HG03432 (cell line): ENCODE measurements at regions not wholly inside any gene's neighbourhood (a gene's known extent, or its start where the extent isn't known, plus 50 kb on each side); places are given as distances from the start of the nearest gene placed in this dataset.

ENCODE experiments used
- ATAC-seq: cut with Tn5 transposase; IDR thresholded peaks from one replicate; pipeline ENCODE4 v1.9.1; 2021; ENCODE audit warnings: mild to moderate bottlenecking, moderate library complexity; ENCODE audit not compliant: unreplicated experiment

DNA sequence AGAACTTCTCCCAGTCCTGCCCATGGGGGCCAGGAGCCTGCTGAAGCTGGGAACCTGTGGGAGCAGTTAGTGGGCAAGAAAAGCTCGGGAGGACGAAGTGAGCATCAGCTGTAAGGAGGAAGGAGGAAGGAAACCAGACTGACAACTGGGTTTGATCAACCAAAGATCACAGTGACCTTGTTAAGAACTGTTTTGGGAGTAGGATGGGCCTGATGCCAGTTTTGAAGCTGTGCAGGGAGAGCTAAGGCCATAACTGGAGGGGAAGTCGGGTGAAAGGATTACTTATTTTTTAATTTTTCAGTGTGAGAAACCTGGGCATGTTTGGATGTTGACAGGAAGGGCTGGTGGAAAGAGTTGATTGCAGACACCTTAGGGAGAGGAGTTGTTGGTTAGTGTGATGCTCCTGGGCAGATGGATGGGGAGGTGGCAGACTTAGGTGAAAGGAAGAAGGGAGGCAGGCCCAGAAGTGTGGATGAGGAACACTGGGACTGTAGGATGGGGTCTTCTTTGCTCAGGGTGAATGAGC, 58.3 kb upstream of the KLF4 start:
- no peak for ATAC-seq

GRCh38 chr9:107547303-107547702, 57.7 kb upstream of the KLF4 start:
- ATAC-seq = no peak

DNA sequence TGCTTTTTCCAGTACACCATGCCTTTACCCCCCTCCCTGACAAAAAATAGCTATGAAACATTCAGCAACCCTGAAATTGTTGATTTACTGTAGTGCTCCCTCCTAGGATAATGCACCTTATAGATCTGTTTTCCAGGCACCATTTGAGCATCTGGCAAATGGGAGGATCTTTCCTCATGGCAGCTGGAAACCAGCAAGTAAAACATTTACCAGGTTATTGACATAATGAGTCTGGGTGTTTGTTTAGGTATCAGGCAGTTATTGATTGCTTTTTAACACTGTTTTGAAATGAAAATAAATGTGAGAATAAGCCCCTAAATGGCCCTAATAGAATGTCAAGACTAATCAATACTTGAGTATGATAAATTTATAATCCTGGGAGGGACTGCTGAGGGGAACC, 57.3 kb upstream of the KLF4 start:
- no peak for ATAC-seq

DNA sequence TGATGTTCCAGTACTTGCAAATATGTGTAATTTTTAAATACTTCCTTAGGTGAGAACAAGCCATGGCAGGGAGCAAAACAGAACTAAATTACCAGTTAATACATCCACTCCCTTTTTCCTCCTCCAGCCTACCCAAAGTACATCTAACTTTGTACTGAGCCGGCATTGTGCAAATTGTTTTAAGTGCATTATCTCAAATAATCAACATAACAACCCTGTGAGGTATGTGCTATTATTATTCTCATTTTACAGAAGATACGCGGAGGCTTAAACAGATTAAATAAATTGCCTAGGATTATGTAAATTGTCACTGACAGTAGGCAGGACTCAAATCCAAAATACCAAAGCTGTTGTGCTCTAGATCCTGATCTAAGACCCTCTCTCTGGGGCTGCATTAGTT, 55.5 kb upstream of the KLF4 start:
- ATAC-seq = no peak

- ATAC-seq = no peak
These were observed 53.0 kb upstream of the KLF4 start for GRCh38 chr9:107542411-107543157.

- ATAC-seq = peak; percentile 83
These were observed 52.0 kb upstream of the KLF4 start for GRCh38 chr9:107541523-107541922.

DNA sequence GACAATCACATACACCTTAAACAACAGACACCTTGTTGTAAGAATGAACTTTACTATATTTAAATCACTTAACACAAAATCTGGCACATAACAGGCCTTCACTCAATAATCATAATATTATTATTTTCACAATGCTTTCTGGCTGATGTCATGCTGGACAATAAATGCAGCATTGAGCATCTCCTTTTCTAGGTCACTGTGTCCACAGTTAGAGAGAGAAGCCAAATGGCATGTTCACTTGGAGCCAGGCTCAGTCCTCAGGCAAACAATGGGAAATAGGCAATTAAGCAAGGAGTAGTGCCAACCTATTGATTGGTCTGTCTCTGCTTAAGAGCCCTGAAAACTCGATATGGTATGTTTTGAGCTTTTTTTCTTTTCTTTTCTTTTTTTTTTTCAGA, 50.6 kb upstream of the KLF4 start:
- ATAC-seq = no peak

GRCh38 chr9:107539427-107540163, 50.0 kb upstream of the KLF4 start:
- no peak for ATAC-seq
